ENCODE measurements at regions not wholly inside any gene's neighbourhood (a gene's known extent, or its start where the extent isn't known, plus 50 kb on each side); places are given as distances from the start of the nearest gene placed in this dataset.

- no peak for DNase-seq (ENCODE audit: low spot score)
- in situ Hi-C loops (cut with HindIII; ENCODE audit: low sequenced_read_pairs), result no loop called here
These were observed 194.7 kb upstream of the LNX1 start for GRCh38 chr4:53785996-53786395.

GRCh38 chr4:53784112-53784511 is 192.8 kb upstream of the LNX1 start:
- no peak for DNase-seq (ENCODE audit: low spot score)
- in situ Hi-C loops (cut with HindIII; ENCODE audit: low sequenced_read_pairs), result no loop called here

GRCh38 chr4:53783208-53783859 is 192.0 kb upstream of the LNX1 start:
- no peak for DNase-seq (ENCODE audit: low spot score)
- in situ Hi-C loops (cut with HindIII; ENCODE audit: low sequenced_read_pairs), result no loop called here

GRCh38 chr4:53782458-53782845 is 191.2 kb upstream of the LNX1 start:
- no peak for DNase-seq (ENCODE audit: low spot score)
- in situ Hi-C loops (cut with HindIII; ENCODE audit: low sequenced_read_pairs), result no loop called here

GRCh38 chr4:53781629-53782457 is 190.6 kb upstream of the LNX1 start:
- in situ Hi-C loops (cut with HindIII; ENCODE audit: low sequenced_read_pairs), result no loop called here

GRCh38 chr4:53780736-53781400 is 189.6 kb upstream of the LNX1 start:
- in situ Hi-C loops (cut with HindIII; ENCODE audit: low sequenced_read_pairs), result no loop called here
- DNase-seq (ENCODE audit: low spot score), result no peak

More at GRCh38 chr4:53781629-53782457, 190.6 kb upstream of the LNX1 start:
- no peak for DNase-seq (ENCODE audit: low spot score)

GRCh38 chr4:53779025-53779424 is 187.7 kb upstream of the LNX1 start:
- no peak for DNase-seq (ENCODE audit: low spot score)
- in situ Hi-C loops (cut with HindIII; ENCODE audit: low sequenced_read_pairs), result no loop called here

GRCh38 chr4:53778155-53778554 is 186.9 kb upstream of the LNX1 start:
- no peak for DNase-seq (ENCODE audit: low spot score)
- in situ Hi-C loops (cut with HindIII; ENCODE audit: low sequenced_read_pairs), result no loop called here

GRCh38 chr4:53777244-53777984 is 186.1 kb upstream of the LNX1 start:
- DNase-seq (ENCODE audit: low spot score), result no peak
- in situ Hi-C loops (cut with HindIII; ENCODE audit: low sequenced_read_pairs), result no loop called here

- DNase-seq (ENCODE audit: low spot score), result no peak
- in situ Hi-C loops (cut with HindIII; ENCODE audit: low sequenced_read_pairs), result no loop called here
These were observed 184.9 kb upstream of the LNX1 start for GRCh38 chr4:53776141-53776540.

- in situ Hi-C loops (cut with HindIII; ENCODE audit: low sequenced_read_pairs), result no loop called here
- DNase-seq (ENCODE audit: low spot score), result no peak
These were observed 184.1 kb upstream of the LNX1 start for GRCh38 chr4:53775381-53775780.

GRCh38 chr4:53771326-53771725 is 180.0 kb upstream of the LNX1 start:
- in situ Hi-C loops (cut with HindIII; ENCODE audit: low sequenced_read_pairs), result no loop called here
- DNase-seq (ENCODE audit: low spot score), result no peak

- in situ Hi-C loops (cut with HindIII; ENCODE audit: low sequenced_read_pairs), result no loop called here
- no peak for DNase-seq (ENCODE audit: low spot score)
These were observed 176.2 kb upstream of the LNX1 start for GRCh38 chr4:53767482-53767881.

GRCh38 chr4:53764761-53765490 is 173.6 kb upstream of the LNX1 start:
- no peak for DNase-seq (ENCODE audit: low spot score)
- in situ Hi-C loops (cut with HindIII; ENCODE audit: low sequenced_read_pairs), result no loop called here

GRCh38 chr4:53763813-53764597 is 172.7 kb upstream of the LNX1 start:
- in situ Hi-C loops (cut with HindIII; ENCODE audit: low sequenced_read_pairs), result no loop called here
- no peak for DNase-seq (ENCODE audit: low spot score)

- in situ Hi-C loops (cut with HindIII; ENCODE audit: low sequenced_read_pairs), result no loop called here
- DNase-seq (ENCODE audit: low spot score), result no peak
These were observed 164.4 kb upstream of the LNX1 start for GRCh38 chr4:53755656-53756055.

- DNase-seq (ENCODE audit: low spot score), result no peak
- in situ Hi-C loops (cut with HindIII; ENCODE audit: low sequenced_read_pairs), result no loop called here
These were observed 160.8 kb upstream of the LNX1 start for GRCh38 chr4:53752124-53752523.

GRCh38 chr4:53748328-53748772 is 157.1 kb upstream of the LNX1 start:
- in situ Hi-C loops (cut with HindIII; ENCODE audit: low sequenced_read_pairs), result no loop called here
- DNase-seq (ENCODE audit: low spot score), result no peak
